GM12801 (cell line): ENCODE measurements at regions not wholly inside any gene's neighbourhood (a gene's known extent, or its start where the extent isn't known, plus 50 kb on each side); places are given as distances from the start of the nearest gene placed in this dataset.

Experiments used
- CTCF ChIP-seq: IDR thresholded peaks from one replicate; pipeline ENCODE4 v1.5.1; 2011; ENCODE audit warnings: control low read depth; ENCODE audit not compliant: insufficient read length; ENCODE audit errors: extremely low read depth

- TF ChIP-seq CTCF, result no peak
Measured at GRCh38 chr17:33491871-33492481, 198.9 kb upstream of the ASIC2 start.

GRCh38 chr17:33492731-33493265 is 199.7 kb upstream of the ASIC2 start:
- TF ChIP-seq CTCF, result no peak

- no peak for TF ChIP-seq CTCF
Measured at GRCh38 chr17:33493566-33493965, 200.5 kb upstream of the ASIC2 start.

- no peak for TF ChIP-seq CTCF
Measured at GRCh38 chr17:33494151-33494550, 201.1 kb upstream of the ASIC2 start.

- TF ChIP-seq CTCF, result no peak
Measured at GRCh38 chr17:33497623-33498022, 204.5 kb upstream of the ASIC2 start.

- TF ChIP-seq CTCF, result no peak
Measured at GRCh38 chr17:33498069-33498468, 205.0 kb upstream of the ASIC2 start.

- TF ChIP-seq CTCF, result no peak
Measured at GRCh38 chr17:33499040-33499439, 205.9 kb upstream of the ASIC2 start.
